Smooth muscle cell of the brain vasculature (primary cell): ENCODE measurements at regions not wholly inside any gene's neighbourhood (a gene's known extent, or its start where the extent isn't known, plus 50 kb on each side); places are given as distances from the start of the nearest gene placed in this dataset.

Experiments
- DNase-seq: peaks from one replicate; pipeline ENCODE4 v3.0.0-alpha.2; 2012; ENCODE audit warnings: low read depth, low spot score

DNA sequence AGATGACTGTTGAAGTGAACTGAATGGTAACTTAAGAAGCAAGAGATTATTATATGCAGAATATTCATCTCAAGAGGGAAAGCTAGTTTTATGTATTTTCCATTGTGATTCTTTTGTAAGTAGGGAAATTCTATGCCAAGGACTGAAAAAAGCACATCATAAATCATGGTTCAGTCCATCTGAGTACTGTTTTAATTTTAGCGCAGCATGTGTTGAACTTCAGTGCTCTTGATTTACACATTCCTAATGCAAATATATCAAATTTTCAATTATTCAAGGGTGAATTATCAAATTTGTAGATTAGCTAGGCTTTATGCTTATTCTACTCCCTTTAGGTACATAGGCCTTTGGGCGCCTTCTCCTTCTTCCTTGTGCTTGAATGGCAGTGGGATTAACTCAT, 50.3 kb upstream of the TCF12 start:
- no peak for DNase-seq

DNA sequence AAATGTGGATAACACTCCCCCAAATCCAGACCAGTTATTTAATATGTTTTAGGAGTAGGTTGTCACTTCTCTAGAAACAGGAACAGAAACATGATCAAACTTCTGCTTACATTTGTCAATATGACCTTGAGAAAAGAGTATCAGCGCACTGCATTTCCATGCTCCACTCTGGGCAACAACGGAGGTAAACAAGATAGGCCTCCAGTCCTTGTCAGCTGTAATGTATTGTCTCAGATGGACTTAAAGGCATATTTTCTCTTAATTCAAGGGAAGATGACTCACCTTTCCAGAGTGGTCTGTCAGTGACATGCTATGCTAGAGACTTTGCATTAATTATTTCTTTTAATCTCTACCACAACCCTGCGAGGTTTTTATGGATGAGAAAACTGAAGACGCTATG, 51.6 kb upstream of the TCF12 start:
- DNase-seq = no peak

DNA sequence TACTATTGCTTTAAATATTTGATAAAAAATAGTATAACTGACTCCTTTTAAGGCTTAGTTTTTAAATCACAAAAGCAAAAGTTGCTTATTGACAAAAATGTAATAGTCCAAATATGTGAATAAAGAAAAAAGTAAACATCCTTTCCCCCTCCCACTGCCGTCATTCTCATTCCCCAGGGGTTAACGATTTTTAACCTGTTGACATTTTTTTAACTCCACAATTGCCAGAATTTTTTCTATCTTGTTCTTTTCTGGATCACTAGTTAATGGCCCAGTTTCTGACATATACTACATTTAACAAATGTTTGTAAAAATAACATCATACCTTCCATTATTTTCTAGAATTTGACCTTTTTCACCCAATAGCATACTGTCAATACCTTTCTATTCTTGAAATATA, 60.6 kb upstream of the TCF12 start:
- no peak for DNase-seq

DNA sequence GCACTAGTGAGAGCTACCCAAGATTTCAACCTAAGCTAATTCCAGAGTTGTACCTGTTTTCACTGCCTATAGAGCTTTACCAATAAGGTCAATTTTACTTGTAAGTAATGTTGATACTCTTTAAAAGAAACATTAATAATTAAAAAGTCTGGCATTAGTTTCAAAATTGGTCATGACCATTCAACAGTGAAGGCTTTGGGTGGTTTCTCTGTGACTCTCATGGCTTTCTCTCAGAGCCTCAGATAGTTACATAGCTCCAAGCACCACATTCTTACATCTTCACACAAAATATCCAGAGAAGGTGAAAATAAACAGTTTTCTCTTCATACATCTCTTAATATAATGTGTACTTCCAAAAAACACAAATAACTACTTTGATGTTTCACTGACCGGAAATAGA, 61.5 kb upstream of the TCF12 start:
- no peak for DNase-seq

DNA sequence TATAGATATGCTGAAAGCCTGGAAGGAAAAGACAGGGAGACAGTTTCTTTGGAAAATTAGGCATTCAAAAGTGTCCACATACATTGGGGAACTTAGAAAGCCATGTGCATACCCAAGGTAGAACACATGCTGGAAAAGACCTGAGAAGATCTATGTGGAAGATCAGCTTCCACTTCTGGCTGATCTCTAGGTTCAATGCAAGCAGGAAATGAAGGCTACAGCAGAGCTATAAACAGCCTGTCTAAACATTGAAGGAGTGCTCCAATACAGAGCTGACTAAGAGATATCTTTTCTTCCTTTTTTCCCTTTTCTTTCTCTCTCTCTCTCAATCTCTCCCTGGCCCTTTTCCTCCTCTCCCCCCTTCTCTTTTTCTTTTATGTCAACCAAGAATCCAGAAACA, 73.6 kb upstream of the TCF12 start:
- no peak for DNase-seq

DNA sequence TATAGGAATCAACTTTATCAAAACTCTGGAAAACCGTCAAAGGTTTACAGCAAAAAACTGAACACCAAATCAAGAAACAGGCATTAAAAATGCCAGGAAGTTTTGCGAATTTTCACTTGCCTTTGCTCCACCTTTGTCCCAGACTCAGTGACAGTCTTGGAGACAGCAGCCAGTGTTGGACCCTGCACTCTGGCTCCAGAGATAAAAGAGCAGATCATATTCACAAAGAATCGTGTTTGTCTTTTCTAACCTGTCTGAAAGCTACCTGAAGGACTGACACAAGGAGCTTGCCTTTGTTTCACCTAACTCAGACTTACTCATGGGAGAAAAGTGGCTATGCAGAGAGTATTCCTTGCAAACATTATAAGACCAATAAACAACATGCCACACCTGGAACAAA, 74.0 kb upstream of the TCF12 start:
- no peak for DNase-seq

DNA sequence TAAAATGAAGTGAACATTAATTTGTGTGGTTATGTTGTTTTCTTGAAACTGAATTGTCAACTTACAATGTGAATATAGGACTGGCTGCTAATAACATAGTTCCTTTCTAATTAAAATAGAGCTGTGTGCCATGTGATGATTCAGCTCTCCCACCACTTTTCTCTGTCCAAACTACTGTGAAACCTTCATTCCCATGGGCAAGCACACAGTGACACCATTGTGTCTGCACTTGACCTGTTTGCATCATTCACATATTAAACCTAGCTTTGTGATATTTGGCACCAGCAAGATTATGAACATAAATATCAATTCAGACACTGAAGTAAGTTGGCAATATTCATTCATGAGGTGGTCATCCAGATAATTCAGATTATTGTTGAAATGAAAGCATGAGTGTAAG, 78.8 kb upstream of the TCF12 start:
- DNase-seq = no peak

DNA sequence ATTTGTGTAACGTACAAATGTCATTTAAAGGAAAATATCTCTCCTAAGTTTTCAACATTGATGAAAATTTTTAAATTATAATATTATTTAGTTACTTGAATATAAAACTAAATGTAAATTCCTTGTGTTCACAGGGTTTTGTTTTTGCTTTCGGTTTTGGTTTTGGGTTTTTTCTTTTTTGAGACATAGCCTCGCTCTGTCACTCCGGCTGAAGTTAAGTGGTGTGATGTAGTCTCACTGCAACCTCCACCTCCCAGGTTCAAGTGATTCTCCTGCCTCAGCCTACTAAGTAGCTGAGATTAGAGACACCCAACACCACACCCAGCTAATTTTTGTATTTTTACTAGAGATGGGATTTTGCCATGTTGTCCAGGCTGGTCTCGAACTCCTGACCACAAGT, 79.3 kb upstream of the TCF12 start:
- no peak for DNase-seq

DNA sequence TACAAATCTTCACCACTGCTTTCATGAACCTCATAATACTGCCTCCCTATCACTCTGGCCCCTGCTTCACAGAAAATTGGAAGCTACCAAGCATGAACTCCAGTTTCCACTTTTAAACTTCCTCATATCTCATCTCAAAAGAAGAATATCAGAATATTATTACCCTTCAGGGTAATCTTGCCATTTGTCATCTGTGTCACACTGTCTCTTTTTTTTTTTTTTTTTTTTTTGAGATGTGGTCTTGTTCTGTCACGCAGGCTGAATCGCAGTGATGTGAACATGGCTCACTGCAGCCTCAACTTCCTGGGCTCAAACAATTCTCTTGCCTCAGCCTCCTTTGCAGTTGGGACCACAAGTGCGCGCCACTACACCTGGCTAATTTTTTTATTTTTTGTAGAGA, 80.4 kb upstream of the TCF12 start:
- DNase-seq = no peak

DNA sequence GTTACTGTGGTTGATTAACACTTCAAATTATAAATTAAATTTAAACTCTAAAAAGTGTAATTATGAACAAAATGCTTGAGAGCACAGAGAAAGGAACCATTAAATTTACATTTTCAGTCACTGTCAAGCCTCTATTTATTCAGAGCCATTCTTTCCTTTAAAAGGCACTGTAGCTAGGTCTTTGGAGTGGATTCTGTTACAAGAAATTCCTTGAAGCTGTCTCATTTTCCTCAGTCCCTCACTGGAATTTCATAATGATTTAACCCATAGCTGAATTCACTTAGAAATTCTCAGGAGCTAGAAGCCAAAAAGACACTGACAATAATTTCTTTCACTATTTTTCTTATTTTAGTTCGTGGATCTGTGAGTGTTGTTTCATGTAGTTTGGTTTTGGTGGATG, 81.2 kb upstream of the TCF12 start:
- DNase-seq = no peak

DNA sequence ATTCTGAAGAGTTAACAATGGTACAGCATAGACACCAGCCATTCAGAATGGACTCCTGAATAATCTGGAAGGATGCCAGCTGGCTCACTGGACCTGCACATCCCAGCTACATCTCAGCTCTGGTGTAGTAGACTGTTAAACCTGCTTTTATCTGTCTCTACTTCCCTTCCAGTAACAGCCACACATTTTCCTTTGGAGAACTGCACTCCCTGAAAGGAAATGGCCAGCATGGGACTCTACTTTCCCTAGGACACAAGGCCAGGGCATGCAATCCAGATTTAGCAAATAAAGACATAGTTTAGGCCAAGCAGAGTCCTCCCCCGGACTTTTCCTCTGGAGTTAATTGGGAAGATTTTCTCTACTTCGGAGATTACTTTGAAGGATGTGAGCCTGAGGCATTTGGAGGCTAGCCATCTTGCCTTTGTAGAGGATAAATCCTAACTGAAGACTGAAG, 82.7 kb upstream of the TCF12 start:
- DNase-seq = no peak

DNA sequence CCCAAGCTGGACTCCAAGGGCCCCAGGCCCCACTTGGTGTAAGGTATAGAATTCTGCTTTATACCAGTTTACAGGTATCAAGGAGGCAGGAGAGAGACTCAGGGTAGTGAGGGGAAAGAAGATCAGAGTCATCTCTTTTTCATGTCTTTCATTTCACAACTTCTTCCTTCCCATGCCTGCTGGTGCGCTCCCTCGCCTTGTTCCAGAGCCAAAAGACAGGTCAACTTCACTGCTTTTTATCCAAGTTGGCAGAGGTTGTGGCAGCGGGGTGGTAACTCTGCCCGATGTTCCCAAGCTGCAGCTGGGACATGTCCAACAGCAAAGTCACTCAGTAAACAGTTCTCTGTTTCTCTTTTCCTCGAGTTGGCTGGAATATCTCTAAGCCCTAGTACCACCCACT, 86.3 kb upstream of the TCF12 start:
- DNase-seq = no peak

DNA sequence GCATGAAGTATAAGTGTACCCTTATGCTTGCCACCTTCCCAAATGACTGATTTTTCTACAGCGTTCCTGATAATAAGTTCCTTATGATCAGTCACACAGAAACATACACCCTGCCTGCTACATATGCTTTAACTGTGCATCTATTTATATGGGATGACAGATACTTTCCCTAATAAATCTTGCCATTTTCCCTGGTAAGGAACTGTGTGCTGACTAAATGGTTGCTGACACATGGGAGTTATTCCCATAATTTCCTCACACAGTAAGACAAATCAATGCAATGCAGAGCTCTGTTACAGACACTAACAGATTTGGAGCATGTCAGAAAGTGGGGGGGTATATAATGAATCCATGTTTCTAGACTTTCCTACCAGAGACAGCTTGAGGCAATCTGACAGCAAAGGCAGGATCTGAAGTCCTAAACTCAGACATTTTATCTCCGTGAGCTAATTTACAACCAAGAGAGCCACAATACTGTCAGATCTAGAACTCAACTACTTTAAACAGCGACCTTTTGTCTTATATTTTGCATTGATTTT, 86.9 kb upstream of the TCF12 start:
- no peak for DNase-seq

DNA sequence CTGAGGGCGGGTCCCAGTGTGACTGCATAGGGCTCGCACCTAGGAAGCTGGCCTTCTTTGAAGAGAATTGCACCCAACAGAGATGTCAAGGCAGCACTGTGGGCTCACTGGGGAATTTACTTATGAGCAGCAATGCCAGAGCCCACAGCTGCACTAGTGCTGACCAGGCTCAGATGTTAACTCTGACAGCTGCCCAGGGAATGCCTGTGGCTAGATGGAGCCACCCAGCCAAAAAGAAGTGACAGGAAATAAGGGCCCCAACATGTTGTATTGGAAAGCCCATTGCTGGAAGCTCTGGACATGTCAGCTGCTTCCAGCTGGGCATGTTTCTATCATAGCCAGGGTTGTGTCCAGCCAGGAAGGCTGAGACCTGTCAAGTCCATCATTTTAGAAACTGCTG, 90.9 kb upstream of the ZNF280D start:
- DNase-seq = no peak

DNA sequence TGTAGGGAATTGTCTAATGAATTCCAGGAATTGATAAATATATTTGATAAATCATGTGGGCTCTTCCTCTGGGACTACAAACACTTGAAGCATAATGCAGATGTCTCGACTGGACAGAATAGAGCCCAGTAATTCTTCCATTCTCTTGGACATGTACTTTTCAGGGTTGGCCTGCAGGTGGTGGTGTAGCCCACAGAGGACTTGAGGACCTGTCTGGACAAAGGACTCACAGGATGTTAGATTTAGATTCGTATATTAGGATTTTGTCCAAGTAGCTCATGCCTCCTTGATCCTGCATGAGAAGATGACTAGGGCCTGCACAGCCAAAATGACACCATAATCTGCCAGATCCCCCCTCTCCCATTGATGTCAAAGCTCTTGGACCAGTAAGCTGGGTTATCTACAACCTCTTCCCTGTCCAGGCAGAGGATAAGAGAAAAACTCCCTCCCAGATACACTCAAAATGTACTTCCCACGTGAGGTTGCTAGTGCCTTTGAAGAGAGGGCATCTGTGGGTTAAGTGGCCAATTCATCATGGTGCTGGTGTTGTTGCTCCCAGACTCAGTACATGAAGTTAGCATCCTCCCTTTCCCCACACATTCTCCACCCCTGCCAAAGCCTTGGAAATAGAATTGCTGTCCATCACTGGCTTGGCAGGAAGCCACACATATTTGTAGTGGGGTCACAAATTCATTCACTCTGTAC, 88.6 kb upstream of the ZNF280D start:
- DNase-seq = no peak

DNA sequence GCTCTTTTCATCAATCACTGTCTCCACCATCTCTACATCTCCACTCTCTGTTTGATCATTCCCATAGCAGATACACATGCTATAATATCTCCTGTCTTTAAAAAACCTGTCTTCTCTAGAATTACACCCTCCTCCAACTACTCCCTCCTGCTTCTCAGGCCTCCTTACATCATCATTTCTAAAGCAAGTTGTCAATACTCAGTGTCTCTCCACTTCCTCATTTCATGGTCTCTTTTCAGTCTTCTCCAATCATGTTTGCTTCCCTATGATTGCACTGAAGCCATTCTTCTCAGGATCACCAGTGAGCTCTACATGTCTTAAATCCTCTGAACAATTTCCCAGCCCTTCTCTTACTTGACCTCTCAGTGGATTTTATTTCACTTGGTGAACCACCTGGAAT, 87.0 kb upstream of the ZNF280D start:
- DNase-seq = no peak

DNA sequence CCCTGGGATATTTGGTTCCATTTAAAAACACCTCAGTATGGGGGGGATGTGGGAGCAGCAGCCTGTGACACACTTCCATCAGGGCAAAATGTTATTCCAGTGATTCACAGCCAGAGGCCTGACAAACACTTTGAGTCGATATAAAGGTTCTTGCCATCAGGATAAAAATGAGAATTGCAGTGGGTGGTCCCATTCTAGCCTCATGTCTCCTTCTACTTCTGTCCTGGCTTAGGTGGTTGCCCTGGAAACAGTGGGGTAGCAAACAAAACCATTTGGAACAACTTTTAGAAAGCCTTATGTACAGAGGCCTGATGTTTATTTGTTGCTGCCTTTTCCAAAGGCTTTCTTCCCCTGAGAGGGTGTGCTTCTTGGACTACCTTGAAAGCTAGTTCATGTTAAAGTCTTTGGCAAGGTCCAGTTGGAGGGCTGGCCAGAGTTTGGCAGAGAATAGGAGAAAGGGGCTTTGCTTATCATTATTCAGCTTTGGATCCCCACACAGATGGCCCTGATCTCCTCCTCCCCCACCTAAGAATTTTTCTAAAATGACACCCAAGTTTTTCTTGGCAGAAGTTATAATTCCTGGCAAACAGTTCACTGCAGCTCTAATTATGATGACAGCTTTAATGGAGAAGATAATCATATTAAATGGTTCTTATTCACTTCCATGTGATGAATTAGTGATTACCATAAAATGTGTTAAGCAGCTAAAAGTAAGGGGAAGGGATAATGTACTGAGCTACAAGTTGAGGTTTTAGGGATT, 84.2 kb upstream of the ZNF280D start:
- peak; percentile 46 for DNase-seq

DNA sequence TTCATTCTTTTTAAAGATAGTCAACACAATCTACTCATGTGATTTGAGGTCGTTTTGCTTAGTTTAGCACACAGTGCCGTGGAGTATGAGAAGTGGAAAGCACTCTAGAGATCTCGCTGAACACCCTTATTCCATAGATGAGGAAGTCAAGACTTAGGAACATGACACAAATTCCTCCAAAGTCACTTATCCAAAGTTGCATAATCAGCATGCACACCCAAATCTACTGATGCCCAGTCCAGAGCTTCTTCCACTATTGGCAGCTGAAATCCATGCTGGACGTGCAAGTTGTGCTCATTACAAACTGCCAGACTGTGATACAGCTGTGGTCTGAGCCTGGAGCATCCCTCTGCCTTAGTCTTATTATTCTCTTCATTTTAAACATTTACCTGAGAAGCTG, 83.5 kb upstream of the ZNF280D start:
- no peak for DNase-seq

DNA sequence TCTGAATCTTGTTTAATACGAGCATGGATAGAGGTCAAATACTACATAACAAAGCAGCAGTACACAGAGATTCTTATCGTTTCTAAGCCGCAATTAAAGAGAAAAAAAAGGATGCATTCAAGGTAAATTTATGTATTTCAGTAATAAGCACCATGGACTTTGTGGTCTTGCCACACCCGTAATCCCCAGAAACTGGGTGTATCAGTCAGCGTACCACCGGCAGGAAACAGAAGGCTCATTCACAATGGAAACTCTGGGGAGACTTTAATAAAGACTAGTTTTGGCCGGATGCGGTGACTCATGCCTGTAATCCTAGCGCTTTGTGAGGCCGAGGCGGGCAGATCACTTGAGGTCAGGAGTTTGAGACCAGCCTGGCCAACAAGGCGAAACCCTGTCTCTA, 81.9 kb upstream of the ZNF280D start:
- no peak for DNase-seq

DNA sequence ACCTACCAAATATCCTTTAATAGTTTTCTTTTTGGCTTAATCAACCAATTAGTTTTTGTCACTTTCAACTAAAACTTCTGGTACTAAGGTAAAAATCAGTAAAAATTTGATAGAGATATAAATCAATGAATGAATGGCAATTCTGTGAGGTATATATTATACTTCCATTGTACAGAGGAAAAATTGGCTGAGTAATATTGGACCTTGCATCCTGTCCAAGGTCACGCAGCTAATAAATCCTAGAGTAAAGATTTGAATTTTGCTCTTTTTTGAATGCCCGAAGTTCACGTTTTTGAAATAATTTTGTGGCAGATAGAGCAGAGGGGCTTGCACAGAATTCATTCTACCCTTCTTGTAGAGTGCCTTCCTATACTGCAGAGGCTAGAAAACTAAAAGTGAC, 81.1 kb upstream of the ZNF280D start:
- no peak for DNase-seq

DNA sequence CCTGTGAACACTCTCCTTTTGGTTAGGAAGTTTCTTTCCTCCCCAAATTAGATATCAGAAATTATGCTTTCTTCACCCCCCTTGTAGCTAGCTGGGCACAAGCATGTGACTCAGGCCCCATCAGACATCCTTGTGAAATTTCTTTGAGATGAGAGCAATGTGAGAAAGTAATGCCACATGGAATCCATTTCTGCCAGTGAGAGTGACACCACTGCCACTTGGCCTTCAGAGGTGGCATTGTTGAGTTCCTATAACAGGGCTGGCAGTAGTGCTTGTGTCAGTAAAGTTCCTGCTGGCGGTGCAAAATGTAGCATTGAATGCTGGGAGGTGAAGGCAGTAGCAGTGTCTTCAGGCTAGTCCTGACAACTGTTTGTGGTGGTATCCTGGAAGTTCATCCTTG, 80.7 kb upstream of the ZNF280D start:
- DNase-seq = no peak

DNA sequence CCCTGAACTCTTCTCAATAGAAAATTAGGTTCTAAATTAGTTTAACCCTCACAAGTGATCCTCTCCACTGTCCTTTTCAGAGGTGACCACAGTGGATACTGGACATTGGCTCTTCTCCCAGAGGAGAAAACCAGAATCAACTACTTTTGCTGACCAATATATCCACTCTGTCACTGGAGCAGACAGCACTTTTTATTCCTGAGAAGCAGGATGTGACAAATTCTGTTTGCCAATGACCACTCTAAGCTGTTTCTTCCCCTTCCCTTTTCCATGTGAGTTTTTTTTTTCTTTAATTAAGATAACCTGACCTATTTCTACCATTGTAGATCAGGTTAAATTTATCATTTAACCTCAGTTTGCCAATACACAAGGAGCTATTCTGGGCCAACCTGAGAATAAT, 79.7 kb upstream of the ZNF280D start:
- no peak for DNase-seq

DNA sequence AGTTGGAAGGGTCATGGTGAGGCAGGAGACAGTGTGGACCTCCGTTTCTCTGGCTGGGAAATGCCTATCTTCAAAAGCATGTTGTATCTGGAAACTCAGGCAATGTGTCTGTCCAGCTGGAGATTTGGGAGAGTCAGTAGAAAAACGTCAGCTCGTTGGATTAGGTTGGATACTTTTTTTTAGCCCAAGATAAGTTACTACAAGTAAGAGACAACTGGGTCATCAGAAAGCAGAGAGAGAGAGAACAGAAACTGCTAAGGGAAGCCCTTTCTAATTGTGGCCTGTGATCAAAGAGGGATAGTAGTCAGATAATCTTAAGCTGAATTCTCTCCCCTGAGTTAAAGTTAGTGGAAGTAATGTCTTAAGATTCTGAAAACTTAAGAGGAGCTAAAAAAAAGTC, 78.9 kb upstream of the ZNF280D start:
- DNase-seq = no peak
